H1 (cell line): ENCODE measurements at regions not wholly inside any gene's neighbourhood (a gene's known extent, or its start where the extent isn't known, plus 50 kb on each side); places are given as distances from the start of the nearest gene placed in this dataset.

ENCODE experiments used
- EGR1 ChIP-seq: IDR thresholded peaks from 2 replicates; pipeline ENCODE4 v1.6.1; 2011; ENCODE audit warnings: low read depth, low read length, borderline replicate concordance

DNA sequence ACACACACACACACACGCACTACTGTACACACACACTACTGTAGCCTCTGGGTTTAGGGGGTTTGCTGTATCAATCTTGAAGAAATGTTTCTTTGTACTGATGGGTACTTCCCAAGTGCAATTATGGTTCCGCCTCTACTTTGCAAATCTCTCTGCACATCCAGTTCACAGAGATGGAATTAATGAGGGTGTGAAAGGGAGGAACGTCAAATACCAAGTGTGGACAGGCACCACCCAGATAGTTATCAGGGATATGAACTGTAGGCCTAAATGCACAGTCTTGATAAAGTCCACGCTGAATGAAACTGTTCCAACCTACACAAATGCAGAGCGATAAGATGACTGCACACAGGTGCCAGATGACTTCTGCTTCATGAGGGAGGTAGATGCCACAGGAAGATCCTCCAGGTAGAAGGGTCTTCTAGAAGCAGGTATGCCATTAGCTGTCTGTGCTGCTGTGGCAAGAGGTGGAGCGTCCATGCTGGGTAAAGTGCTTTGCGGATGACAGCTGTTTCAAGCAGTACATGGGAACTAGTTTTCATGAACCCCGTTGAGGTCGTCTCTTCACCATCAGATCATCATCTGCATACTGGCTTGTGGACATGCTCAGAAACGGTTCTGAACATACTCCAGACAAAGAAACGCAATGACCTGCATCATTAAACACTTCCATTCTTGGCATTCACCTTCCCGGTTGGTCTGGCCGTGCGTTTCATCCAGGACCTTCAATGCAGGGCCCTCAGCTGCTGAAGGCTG, 314.3 kb upstream of the RTL1 start (continued):
- TF ChIP-seq EGR1, result no peak
- TF ChIP-seq, all 59 proteins: peak for 0
